ENCODE measurements at regions not wholly inside any gene's neighbourhood (a gene's known extent, or its start where the extent isn't known, plus 50 kb on each side); places are given as distances from the start of the nearest gene placed in this dataset.

DNA sequence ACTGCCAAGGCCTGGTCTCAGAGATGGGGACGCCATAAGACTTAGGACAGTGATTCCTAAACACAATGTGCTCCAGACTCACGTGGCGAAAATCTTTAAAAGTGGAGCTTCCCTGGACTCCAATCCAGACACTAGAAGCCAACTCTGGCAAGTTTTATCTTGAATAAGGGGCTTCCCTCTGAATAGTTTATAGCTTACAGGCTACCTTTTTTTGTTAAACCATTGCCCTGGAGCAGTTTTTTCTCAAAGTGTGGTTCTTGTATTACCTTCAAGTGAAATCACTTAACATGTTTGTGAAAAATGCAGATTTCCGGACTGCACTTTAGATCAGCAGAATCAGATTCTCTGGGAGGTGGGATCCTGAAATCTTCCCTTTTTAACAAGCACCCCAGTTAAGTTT lies 171.7 kb upstream of the PHF14 start:
- H3K9me3 ChIP-seq (ENCODE audit: control insufficient read depth, low read length), result no peaks in the 10 kb centered on the region
- WGBS, 2 experiments (ENCODE audit: insufficient coverage in 1 of 2, insufficient read length in 1 of 2), result 64 to 79% methylated on average over 3 to 4 of the region's 4 CpGs
- H3K36me3 ChIP-seq (ENCODE audit: control insufficient read depth, insufficient read depth, low read length), result no peaks in the 10 kb centered on the region
- H3K4me3 ChIP-seq (ENCODE audit: low read length), result no peak overlapping the region
- no peaks in the 10 kb centered on the region for H3K4me1 ChIP-seq (ENCODE audit: control insufficient read depth, insufficient read depth, low read length)
- no peaks in the 10 kb centered on the region for H3K4me1 Mint-ChIP-seq
- no peak overlapping the region for H3K9ac ChIP-seq (ENCODE audit: extremely low read depth, low read length, poor library complexity, severe bottlenecking)
- H3K27ac ChIP-seq (ENCODE audit: low read depth, low read length), result no peak overlapping the region
- H3K27me3 Mint-ChIP-seq (ENCODE audit: insufficient read depth), result no peaks in the 10 kb centered on the region
- no peaks in the 10 kb centered on the region for H3K9me3 Mint-ChIP-seq
- H3K27ac Mint-ChIP-seq, result no peak overlapping the region
- H3K4me3 Mint-ChIP-seq, result no peak overlapping the region
- no peak for DNase-seq
- no peaks in the 10 kb centered on the region for H3K27me3 ChIP-seq (ENCODE audit: control insufficient read depth, insufficient read depth, low read length, poor library complexity, severe bottlenecking)
- no peak for TF ChIP-seq CTCF (conservative IDR thresholded peaks at IDR 0.05)
- H3K36me3 Mint-ChIP-seq (ENCODE audit: low read depth), result no peaks in the 10 kb centered on the region

- Histone ChIP-seq H3K4me1 (ENCODE audit: control insufficient read depth, insufficient read depth, low read length) (no peaks in the 10 kb centered on the region), H3K27ac (ENCODE audit: low read depth, low read length) (no peak overlapping the region), H3K9ac (ENCODE audit: extremely low read depth, low read length, poor library complexity, severe bottlenecking) (no peak overlapping the region), H3K9me3 (ENCODE audit: control insufficient read depth, low read length) (no peaks in the 10 kb centered on the region), H3K36me3 (ENCODE audit: control insufficient read depth, insufficient read depth, low read length) (no peaks in the 10 kb centered on the region), H3K27me3 (ENCODE audit: control insufficient read depth, insufficient read depth, low read length, poor library complexity, severe bottlenecking) (no peaks in the 10 kb centered on the region), H3K4me3 (ENCODE audit: low read length) (no peak overlapping the region)
- DNase-seq, result no peak
- Mint-ChIP-seq H3K27me3 (ENCODE audit: insufficient read depth) (no peaks in the 10 kb centered on the region), H3K4me3 (no peak overlapping the region), H3K4me1 (no peaks in the 10 kb centered on the region), H3K27ac (no peak overlapping the region), H3K9me3 (no peaks in the 10 kb centered on the region), H3K36me3 (ENCODE audit: low read depth) (no peaks in the 10 kb centered on the region)
- WGBS, 2 experiments (ENCODE audit: insufficient coverage in 1 of 2, insufficient read length in 1 of 2), result 70 to 73% methylated on average over 2 of the region's 2 CpGs
- no peak for TF ChIP-seq CTCF (conservative IDR thresholded peaks at IDR 0.05)
Observed at GRCh38 chr7:10802526-10802925, 171.1 kb upstream of the PHF14 start.

DNA sequence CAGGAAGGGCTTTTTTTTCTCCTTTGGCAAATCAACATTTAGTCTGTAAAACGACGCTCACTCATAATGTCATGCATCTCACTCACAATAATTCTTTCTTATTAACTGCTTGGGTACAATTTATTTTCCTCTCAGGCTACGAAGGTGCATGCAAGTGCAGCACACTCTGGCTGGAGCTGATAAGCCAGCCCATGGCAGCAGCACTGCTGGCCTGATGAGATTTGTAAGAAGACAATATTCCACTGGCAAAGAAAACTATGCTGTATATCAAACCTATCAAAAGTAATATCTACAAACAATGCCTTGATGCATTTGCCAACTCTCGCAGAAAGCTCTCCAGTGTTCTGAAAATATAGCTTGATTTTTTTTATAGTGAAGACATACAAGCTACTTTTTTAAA lies 170.0 kb upstream of the PHF14 start:
- H3K9me3 Mint-ChIP-seq, result no peaks in the 10 kb centered on the region
- Histone ChIP-seq H3K9me3 (ENCODE audit: control insufficient read depth, low read length) (no peaks in the 10 kb centered on the region), H3K4me1 (ENCODE audit: control insufficient read depth, insufficient read depth, low read length) (no peaks in the 10 kb centered on the region), H3K9ac (ENCODE audit: extremely low read depth, low read length, poor library complexity, severe bottlenecking) (no peak overlapping the region), H3K4me3 (ENCODE audit: low read length) (no peak overlapping the region), H3K36me3 (ENCODE audit: control insufficient read depth, insufficient read depth, low read length) (no peaks in the 10 kb centered on the region), H3K27ac (ENCODE audit: low read depth, low read length) (no peak overlapping the region), H3K27me3 (ENCODE audit: control insufficient read depth, insufficient read depth, low read length, poor library complexity, severe bottlenecking) (no peaks in the 10 kb centered on the region)
- no peaks in the 10 kb centered on the region for H3K36me3 Mint-ChIP-seq (ENCODE audit: low read depth)
- no peaks in the 10 kb centered on the region for H3K4me1 Mint-ChIP-seq
- no peak overlapping the region for H3K27ac Mint-ChIP-seq
- 88 to 93% methylated on average over 2 to 4 of the region's 4 CpGs for WGBS, 2 experiments (ENCODE audit: insufficient coverage in 1 of 2, insufficient read length in 1 of 2)
- no peak overlapping the region for H3K4me3 Mint-ChIP-seq
- no peak for TF ChIP-seq CTCF (conservative IDR thresholded peaks at IDR 0.05)
- DNase-seq, result no peak
- no peaks in the 10 kb centered on the region for H3K27me3 Mint-ChIP-seq (ENCODE audit: insufficient read depth)
